ENCODE measurements at regions not wholly inside any gene's neighbourhood (a gene's known extent, or its start where the extent isn't known, plus 50 kb on each side); places are given as distances from the start of the nearest gene placed in this dataset.

DNA sequence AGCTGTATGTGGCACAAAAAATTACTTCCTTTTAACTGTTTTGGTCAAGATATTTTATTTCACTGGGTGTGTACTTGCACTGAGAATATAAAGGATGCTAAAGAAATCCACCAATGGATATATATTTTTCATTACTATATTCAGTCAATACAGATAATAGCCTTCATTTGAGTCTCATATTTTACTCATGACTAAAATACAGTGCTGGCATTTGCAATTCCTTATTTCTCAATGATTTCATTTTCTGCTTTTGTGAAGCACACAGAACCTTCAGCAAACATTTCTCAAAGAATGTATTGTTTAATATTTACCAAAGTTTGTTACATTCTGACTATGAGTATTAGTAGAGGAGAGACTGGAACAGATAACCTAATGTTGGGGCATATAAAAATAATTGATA, 93.2 kb upstream of the SOX5 start:
- TF ChIP-seq, protein P1, sequence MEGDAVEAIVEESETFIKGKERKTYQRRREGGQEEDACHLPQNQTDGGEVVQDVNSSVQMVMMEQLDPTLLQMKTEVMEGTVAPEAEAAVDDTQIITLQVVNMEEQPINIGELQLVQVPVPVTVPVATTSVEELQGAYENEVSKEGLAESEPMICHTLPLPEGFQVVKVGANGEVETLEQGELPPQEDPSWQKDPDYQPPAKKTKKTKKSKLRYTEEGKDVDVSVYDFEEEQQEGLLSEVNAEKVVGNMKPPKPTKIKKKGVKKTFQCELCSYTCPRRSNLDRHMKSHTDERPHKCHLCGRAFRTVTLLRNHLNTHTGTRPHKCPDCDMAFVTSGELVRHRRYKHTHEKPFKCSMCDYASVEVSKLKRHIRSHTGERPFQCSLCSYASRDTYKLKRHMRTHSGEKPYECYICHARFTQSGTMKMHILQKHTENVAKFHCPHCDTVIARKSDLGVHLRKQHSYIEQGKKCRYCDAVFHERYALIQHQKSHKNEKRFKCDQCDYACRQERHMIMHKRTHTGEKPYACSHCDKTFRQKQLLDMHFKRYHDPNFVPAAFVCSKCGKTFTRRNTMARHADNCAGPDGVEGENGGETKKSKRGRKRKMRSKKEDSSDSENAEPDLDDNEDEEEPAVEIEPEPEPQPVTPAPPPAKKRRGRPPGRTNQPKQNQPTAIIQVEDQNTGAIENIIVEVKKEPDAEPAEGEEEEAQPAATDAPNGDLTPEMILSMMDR (conservative IDR thresholded peaks at IDR 0.05), result no peak
- no peak overlapping the region for H3K27ac ChIP-seq

DNA sequence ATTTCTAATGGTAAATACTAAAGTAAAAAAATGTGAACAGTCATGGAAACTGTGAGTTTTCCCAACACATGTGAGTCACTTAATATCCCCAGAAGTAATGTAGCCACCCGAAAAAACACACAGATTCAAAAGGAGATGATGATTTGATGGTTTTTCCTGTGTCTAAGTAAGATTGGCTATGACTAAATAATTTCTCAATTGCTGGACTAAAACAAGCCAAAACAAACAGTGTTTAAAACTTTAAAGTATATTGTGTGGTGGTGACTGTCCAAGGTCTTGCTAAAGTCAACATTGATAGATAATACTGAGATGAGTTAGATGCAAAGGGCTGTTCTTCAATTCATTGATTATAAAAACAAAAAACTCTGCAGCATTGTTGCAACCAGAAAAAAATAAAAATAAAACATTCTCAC, 89.6 kb upstream of the SOX5 start:
- H3K27ac ChIP-seq, result no peak overlapping the region; the same call in 1 of the 2 replicates
- TF ChIP-seq, protein P1 (conservative IDR thresholded peaks at IDR 0.05), result no peak

DNA sequence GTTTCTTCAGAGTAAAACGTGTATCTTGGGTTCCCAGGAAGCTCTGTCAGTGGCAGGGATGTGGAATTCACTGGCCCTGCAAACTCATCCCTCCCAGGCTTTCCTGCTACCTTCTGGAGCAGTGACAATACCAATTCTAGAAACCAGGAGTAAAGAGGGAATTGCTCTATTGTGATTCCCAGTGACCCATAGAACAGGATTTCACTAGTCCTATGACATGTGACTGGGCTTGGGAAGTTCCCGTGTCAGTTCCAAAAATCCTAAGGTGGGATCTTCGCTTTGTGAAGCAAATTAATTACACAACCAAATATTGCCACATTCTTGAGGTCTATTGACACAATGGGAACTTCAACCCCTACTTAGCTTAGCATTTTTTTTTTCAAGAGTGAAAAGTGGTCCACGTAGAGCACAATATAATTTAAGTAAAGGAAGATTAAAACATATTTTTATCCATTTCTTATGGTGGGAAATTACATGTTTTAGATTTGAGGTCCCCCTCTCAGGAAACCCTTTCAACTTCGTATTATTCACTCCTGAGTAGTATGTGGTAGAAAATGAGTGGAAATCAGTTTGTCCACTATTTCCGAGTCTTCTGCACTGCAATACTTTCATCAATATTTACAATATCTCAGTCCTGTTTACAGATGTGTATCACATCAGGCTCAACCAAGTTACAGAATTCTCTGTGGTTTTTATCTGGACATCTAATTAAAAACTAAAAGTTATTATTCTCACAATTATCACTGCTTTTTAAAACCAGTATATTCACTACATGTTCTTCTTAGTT, 88.9 kb upstream of the SOX5 start:
- TF ChIP-seq, protein P1 (conservative IDR thresholded peaks at IDR 0.05), result no peak
- H3K27ac ChIP-seq, result no peak overlapping the region; the same call in 1 of the 2 replicates

DNA sequence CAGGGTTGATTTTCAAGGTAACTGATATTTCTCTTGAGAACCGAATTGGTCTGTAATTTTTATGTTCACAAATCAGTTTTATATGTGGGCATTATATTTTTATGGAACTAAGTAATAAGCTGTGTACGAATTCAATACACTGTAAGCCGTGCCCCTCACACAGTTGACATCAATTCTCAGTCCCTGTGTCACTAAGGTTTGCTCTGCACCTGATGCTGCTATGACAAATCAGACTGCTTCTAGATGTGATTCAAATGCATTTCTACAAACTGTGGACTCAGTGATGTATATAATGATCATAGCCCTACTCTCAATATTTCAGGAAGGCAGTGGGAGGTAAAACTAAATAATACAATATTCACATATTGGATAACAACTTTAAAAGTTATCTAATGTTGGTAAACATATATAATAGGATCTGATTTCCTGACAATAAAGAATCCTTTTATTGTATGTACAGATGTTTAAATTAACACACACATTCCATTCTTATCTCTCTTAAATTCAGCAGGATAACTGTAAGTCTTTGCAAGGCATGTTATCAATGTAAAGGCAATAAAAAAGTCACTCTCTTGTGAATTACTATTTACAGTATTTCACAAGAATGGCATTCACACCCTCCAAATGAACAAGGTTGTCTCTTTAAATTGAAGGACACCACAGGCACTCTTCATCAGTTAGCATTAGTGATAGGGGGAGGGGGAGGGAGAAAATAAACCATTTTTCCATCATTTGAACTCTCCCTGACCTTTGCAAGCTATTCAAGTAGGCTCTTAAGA, 87.2 kb upstream of the SOX5 start:
- no peak overlapping the region for H3K27ac ChIP-seq
- TF ChIP-seq, protein P1 (conservative IDR thresholded peaks at IDR 0.05), result no peak

DNA sequence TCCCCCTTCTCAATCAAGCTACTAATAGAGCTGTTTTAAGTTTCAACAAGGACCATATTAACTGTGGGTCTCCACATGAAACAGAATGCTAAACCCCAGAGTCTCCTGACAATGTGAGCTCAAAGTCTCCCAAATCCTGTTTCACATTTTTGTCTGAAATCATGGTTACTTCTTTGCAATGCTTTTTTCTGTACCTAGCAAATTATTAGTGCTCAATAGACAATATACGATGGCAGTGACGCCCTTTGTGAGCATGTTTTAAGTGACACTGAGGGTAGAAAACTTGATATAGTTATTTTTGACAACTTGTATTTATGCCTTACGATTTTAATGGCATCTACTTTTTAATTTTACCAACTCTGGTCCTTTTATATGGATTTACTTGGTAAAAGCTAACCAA, 85.4 kb upstream of the SOX5 start:
- TF ChIP-seq, protein P1 (conservative IDR thresholded peaks at IDR 0.05), result no peak
- no peak overlapping the region for H3K27ac ChIP-seq

DNA sequence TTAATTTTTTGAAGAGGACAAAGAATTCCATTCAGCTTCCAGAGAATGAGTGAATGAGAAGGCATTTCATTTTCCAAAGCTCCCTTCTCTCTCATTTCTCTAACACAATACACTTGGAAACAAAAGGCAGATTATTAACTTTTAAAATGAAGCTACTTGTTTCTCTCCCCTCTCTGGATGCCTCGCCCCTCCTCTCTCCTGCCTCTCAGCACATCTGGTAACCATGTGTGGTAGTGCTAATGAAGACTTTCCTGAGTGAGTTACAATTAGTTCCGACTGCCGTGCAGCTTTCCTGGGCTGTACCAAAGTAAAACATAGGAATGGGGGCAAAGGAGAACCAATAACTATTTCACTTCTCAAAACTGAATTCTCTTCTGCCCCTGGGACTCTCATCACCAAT, 84.7 kb upstream of the SOX5 start:
- TF ChIP-seq, protein P1 (conservative IDR thresholded peaks at IDR 0.05), result no peak
- no peak overlapping the region for H3K27ac ChIP-seq

DNA sequence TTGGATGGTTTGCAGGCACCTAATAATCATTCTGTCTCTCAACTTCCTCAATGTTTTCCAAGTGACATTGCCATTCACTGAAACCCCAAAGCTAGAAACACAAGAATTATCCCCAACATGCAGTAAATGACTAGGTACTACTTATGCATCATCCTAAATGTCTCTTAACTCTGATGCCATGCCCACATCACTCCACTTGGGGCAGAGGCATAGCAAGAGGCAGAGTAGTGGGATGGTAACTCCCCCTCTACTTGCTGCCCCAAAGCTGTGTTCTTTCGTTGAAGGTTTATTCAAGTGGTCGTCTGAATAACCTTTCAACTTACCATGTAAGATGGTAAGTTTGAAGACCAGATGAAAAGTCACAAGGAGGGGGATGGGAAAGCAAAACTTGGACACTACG, 77.9 kb upstream of the SOX5 start:
- no peak overlapping the region for H3K27ac ChIP-seq
- TF ChIP-seq, protein P1 (conservative IDR thresholded peaks at IDR 0.05), result 0 out of 2 replicates have a peak, but pooled peaks have one; percentile 7

Data from VCaP (cell line).